CD4-positive, alpha-beta T cell treated with Interleukin-17A for 1 hour (primary cell): ENCODE measurements at regions not wholly inside any gene's neighbourhood (a gene's known extent, or its start where the extent isn't known, plus 50 kb on each side); places are given as distances from the start of the nearest gene placed in this dataset.

Experiments used
- DNase-seq: peaks from one replicate; pipeline ENCODE4 v3.0.0-alpha.2; 2020

DNA sequence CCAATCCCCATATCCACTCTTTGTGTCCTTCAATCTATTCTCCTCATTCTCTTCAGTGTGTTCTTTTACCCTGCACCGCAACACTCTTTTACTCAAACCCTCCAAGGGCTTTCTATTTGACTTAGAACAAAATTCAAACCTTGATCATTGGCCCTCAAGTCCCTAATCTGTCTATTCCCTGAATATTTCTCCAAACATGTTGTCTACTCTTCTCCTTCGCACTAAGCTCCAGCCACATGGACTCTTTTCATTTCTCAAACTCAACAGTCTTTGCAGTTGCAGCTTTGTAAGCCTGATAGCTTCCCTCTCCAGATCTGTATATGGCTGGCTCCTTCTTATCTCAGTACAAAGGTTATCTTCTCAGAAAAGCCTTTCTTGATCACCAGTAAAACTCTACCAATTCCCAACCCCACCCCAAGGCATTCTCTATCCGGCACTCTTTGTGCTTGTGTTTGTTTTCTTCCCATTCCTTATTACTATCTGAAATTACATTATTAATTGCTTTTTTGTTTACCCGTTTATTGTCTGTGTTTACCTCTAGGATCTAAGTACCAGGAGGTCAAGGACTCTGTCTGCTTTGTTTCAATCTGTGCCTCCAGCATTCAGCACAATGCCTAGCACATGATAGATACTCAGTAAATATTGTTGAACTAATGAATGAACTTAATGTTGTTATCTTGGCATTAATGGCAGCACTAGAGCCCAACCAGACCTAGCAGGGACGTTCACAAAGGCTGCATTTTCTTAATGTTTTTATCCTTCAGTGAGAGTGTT is 147.4 kb downstream of the BBOX1 start:
- no peak for DNase-seq

- DNase-seq, result no peak
These were observed 146.6 kb downstream of the BBOX1 start for GRCh38 chr11:27187075-27187847.

GRCh38 chr11:27186580-27186979 is 146.0 kb downstream of the BBOX1 start:
- DNase-seq, result no peak

- DNase-seq, result no peak
These were observed 144.1 kb downstream of the BBOX1 start for GRCh38 chr11:27184458-27185312.

DNA sequence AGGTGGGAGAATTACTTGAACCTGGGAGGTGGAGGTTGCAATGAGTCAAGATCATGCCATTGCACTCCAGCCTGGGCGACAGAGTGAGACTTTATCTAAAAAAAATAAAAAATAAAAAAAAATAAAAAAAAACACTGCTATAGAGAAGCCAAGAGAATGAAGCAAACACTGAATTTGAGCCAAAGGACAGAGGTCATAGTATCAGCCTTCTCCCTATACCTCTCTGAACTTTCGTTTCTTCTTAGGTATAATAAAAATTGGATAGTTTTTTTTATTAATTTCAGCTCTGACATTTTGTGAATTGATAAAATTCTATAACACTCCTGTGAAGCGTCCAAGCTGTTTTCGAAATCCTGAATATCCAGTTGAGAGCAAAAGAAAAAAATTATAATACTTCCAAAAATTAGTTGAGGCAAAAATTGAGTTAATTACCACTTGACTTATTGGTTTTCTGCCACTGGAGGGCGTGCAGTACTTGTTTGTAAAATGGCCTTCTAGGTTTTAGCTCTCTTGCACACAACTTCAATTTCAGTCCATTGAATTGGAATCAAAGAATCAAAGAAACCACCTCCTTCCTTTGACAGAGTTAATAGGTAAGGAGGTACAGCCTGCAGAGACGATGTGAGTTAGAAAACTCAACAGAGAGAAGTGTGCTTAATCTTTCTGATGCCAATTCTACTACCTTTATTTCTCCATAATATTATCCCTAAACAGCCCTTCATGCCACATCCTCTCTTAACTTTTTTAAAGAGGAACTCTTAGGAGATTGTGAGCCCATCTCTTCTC is 143.2 kb downstream of the BBOX1 start:
- DNase-seq, result peak; percentile 45

GRCh38 chr11:27179334-27179733 is 138.7 kb downstream of the BBOX1 start:
- no peak for DNase-seq

DNA sequence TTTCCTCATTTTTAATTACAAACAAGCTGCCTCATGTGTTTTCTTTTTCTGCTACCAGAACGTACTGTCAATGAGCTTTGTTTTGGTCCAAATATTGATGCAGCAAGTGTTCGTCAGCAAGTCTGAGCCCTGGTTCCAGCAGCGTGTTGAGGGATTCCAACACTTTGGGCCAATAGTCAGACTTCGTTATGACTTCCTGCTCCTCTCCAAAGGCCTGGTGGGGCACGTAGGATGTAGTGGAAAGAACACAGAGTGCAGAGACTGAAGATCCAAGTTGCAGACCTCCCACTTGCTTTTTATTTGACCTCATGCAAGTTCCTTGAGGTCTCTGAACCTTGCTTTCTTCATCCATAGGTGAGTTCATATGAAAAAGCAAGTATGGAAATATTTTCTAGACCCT is 138.2 kb downstream of the BBOX1 start:
- DNase-seq, result no peak
